Right atrium auricular region (tissue), 2 donors: ENCODE measurements at regions not wholly inside any gene's neighbourhood (a gene's known extent, or its start where the extent isn't known, plus 50 kb on each side); places are given as distances from the start of the nearest gene placed in this dataset.

Experiments
- DNase-seq: peaks from one replicate; pipeline ENCODE4 v3.0.0-alpha.2; 2019; ENCODE audit warnings: low spot score
- H3K27ac ChIP-seq, 2 donors: fragments of 200-600 bp; sonication (generic); 1 replicate in 1 of 2; 2 replicates in 1 of 2; pipeline ENCODE4 v1.5.1; 2016 to 2019
- H3K27me3 ChIP-seq, 2 donors: fragments of 200-600 bp; sonication (generic); one replicate each; pipeline versions ENCODE4 v1.5.1 to v1.6.0; 2017 to 2019
- H3K36me3 ChIP-seq: fragments of 200-600 bp; sonication (generic); one replicate; pipeline ENCODE4 v1.5.1; 2016
- H3K4me1 ChIP-seq, 2 donors: fragments of 200-600 bp; sonication (generic); one replicate each; pipeline versions ENCODE4 v1.5.1 to v1.6.0; 2017 to 2019
- H3K4me3 ChIP-seq, 2 donors: fragments of 200-600 bp; sonication (generic); 1 replicate in 1 of 2; 2 replicates in 1 of 2; pipeline ENCODE4 v1.5.1; 2017 to 2019; ENCODE audit warnings: mild to moderate bottlenecking in 1 of 2, moderate library complexity in 1 of 2
- H3K9me3 ChIP-seq, 2 donors: fragments of 200-600 bp; sonication (generic); one replicate each; pipeline ENCODE4 v1.5.1; 2019
- TF ChIP-seq, protein P1 (sequence below), 2 donors: fragments of 200-600 bp; sonication (generic); IDR thresholded peaks; one replicate each; pipeline ENCODE4 v1.5.1; 2019; ENCODE audit warnings: antibody characterized with exemption in 2 of 2

DNA sequence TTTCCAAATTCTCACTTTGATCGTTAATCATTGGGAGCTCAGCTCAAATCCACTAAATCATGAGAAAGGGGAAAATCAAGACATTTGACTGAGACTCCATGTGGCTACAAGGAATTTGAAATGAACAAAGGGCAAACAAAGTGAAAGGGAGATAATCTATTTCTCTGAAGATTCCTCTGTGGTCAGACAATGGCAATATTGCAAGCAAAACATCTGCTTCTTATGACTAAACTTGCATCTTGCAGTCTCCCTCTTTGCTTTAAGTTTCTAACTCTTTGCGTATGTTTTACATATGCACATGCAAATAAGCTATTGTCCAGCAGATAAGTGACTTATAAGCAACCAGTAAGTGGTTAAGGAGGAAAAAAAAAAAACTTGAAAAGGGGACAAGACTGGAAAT is 299.1 kb upstream of the NXPH2 start:
- H3K27me3 ChIP-seq, result no peaks in the 10 kb centered on the region
- no peaks in the 10 kb centered on the region for H3K4me1 ChIP-seq
- H3K27ac ChIP-seq, result no peak overlapping the region
- H3K9me3 ChIP-seq, result no peaks in the 10 kb centered on the region
- H3K36me3 ChIP-seq, result no peaks in the 10 kb centered on the region
- TF ChIP-seq, protein P1, sequence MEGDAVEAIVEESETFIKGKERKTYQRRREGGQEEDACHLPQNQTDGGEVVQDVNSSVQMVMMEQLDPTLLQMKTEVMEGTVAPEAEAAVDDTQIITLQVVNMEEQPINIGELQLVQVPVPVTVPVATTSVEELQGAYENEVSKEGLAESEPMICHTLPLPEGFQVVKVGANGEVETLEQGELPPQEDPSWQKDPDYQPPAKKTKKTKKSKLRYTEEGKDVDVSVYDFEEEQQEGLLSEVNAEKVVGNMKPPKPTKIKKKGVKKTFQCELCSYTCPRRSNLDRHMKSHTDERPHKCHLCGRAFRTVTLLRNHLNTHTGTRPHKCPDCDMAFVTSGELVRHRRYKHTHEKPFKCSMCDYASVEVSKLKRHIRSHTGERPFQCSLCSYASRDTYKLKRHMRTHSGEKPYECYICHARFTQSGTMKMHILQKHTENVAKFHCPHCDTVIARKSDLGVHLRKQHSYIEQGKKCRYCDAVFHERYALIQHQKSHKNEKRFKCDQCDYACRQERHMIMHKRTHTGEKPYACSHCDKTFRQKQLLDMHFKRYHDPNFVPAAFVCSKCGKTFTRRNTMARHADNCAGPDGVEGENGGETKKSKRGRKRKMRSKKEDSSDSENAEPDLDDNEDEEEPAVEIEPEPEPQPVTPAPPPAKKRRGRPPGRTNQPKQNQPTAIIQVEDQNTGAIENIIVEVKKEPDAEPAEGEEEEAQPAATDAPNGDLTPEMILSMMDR (IDR thresholded peaks at IDR 0.05), result no peak
- H3K4me3 ChIP-seq, result no peak overlapping the region
- no peak for DNase-seq

DNA sequence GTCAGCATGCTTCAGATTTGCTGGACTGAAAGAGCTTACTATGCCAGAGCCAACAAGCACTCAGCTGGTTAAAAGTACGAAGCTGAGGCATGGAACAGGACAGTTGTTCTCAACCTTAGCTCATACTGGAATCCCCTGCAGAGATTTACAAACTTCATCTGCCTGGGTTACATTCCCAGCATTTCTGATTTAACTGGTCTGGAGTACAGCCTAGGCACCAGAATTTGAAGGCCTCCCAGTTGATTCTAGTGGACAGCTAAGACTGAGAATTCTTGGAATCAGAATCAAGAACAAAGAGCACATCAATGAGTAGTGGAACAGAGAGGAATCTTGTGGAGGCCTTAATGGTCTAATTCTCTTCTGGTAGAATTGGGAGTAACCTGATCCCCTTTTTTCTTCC is 298.2 kb upstream of the NXPH2 start:
- no peak overlapping the region for H3K27ac ChIP-seq
- H3K27me3 ChIP-seq, result no peaks in the 10 kb centered on the region
- no peaks in the 10 kb centered on the region for H3K9me3 ChIP-seq
- TF ChIP-seq, protein P1 (IDR thresholded peaks at IDR 0.05), result no peak
- no peaks in the 10 kb centered on the region for H3K36me3 ChIP-seq
- H3K4me3 ChIP-seq, result no peak overlapping the region
- no peak for DNase-seq
- no peaks in the 10 kb centered on the region for H3K4me1 ChIP-seq

DNA sequence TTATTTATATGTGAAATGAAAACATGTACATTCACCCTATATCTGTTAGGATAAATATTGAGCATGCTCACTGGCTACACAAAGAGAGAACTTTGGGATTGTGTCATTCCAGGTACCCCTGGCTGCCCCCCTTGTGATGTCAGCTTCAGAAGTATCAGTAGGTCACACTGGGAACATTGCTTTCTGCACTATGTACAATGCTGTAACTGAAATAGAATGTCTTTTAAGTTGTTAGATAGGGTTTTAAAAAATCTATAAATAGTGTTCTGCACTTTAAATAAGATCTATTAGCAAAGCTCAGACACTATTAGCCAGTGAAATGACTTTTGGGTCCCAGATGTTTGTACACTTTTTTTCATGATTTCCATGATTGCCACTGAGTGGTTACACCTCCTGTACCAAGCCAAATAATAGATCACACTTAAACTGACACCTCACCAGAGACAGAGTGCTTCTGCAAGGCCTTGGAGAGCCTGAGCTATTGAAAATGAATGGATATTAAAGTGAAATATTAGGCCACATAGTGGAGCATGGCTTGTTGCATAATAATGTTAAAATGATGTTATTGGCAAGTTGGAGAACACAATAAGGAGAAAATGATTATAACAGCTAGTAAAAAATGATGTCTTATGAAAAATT is 297.0 kb upstream of the NXPH2 start:
- no peak overlapping the region for H3K27ac ChIP-seq
- TF ChIP-seq, protein P1 (IDR thresholded peaks at IDR 0.05), result no peak
- H3K27me3 ChIP-seq, result no peaks in the 10 kb centered on the region
- H3K36me3 ChIP-seq, result no peaks in the 10 kb centered on the region
- H3K4me3 ChIP-seq, result no peak overlapping the region
- no peaks in the 10 kb centered on the region for H3K4me1 ChIP-seq
- H3K9me3 ChIP-seq, result no peaks in the 10 kb centered on the region
- no peak for DNase-seq

DNA sequence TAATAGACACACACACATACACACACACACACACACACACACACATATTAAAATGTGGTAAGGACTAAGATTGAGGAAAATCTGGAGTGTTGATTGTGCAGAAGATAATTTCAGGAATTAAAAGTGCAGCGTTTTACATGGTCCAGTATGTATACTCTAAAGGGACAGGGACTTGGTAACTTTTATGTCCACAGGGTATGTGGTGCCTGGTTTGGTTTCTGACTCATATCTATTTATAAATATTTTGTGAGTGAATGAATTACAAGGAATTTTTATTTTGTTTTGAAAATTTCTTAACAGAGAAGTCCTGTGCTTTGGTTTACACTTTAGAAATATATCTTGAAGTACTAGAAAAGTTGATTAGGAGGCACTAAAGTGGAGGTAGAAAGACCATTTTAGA is 287.7 kb upstream of the NXPH2 start:
- H3K36me3 ChIP-seq, result no peaks in the 10 kb centered on the region
- no peaks in the 10 kb centered on the region for H3K9me3 ChIP-seq
- TF ChIP-seq, protein P1 (IDR thresholded peaks at IDR 0.05), result no peak
- H3K4me3 ChIP-seq, result no peak overlapping the region
- H3K4me1 ChIP-seq, result no peaks in the 10 kb centered on the region
- no peaks in the 10 kb centered on the region for H3K27me3 ChIP-seq
- no peak for DNase-seq
- H3K27ac ChIP-seq, result no peak overlapping the region

DNA sequence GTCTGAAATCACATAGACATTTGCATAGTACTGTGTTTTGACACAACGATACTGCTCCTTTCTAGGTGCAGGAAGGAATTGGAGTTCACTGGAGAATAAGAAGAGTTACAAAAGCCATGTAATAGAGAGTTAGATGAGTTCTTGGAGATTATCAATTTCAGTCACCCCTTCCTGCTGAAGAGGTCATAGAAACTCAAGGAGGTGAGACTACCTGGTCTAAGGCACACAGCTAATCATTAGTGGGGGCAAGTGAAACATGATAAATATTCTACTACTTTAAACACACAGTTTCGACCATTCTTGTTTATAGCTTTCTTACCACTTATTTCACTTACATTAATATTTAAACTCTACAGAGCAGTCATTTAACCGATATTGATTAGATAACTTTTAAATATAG is 286.9 kb upstream of the NXPH2 start:
- TF ChIP-seq, protein P1 (IDR thresholded peaks at IDR 0.05), result no peak
- Histone ChIP-seq H3K4me3 (no peak overlapping the region), H3K27me3 (no peaks in the 10 kb centered on the region), H3K4me1 (no peaks in the 10 kb centered on the region), H3K9me3 (no peaks in the 10 kb centered on the region), H3K27ac (no peak overlapping the region), H3K36me3 (no peaks in the 10 kb centered on the region)
- DNase-seq, result no peak

DNA sequence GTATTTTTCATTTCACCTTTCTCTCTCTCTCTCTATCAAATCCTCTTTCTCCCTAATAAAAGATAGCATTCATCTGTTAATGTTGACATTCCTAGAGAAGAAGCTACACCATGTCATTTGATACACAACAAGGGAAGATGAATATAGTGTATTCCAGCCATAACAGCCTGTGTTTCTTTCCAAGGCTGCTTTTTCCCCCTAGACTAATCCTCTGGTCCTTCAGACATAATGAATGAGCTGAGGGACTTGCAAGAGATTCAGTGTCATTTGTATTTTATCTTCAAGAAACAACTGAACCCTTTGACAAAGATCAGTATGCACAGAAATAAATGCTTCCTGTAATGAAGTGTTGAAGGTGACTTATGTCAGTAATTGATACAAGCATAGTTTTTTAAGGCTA is 284.0 kb upstream of the NXPH2 start:
- Histone ChIP-seq H3K36me3 (no peaks in the 10 kb centered on the region), H3K27ac (no peak overlapping the region), H3K4me1 (no peaks in the 10 kb centered on the region), H3K4me3 (no peak overlapping the region), H3K9me3 (no peaks in the 10 kb centered on the region), H3K27me3 (no peaks in the 10 kb centered on the region)
- TF ChIP-seq, protein P1 (IDR thresholded peaks at IDR 0.05), result no peak
- DNase-seq, result no peak
